Esophagus squamous epithelium (tissue), 5 donors: ENCODE measurements at regions not wholly inside any gene's neighbourhood (a gene's known extent, or its start where the extent isn't known, plus 50 kb on each side); places are given as distances from the start of the nearest gene placed in this dataset.

Experiments
- DNase-seq: peaks from one replicate; lab custom pipeline; 2025; lab: John Stamatoyannopoulos, UW
- H3K27ac ChIP-seq, 4 donors: fragments of 200-600 bp; sonication (generic); one replicate each; pipeline ENCODE4 v1.5.1; 2016 to 2019; ENCODE audit warnings: mild to moderate bottlenecking in 1 of 4
- H3K27me3 ChIP-seq, 4 donors: fragments of 200-600 bp; sonication (generic); 1 replicate in 3 of 4; 2 replicates in 1 of 4; pipeline versions ENCODE4 v1.5.1 to v1.6.0; 2017 to 2021; ENCODE audit warnings: antibody characterized with exemption in 1 of 4
- H3K36me3 ChIP-seq, 3 donors: fragments of 200-600 bp; sonication (generic); one replicate each; pipeline ENCODE4 v1.5.1; 2016 to 2019
- H3K4me1 ChIP-seq, 3 donors: fragments of 200-600 bp; sonication (generic); one replicate each; pipeline ENCODE4 v1.5.1; 2017 to 2019
- H3K4me3 ChIP-seq, 4 donors: fragments of 200-600 bp; sonication (generic); 1 replicate in 3 of 4; 2 replicates in 1 of 4; pipeline ENCODE4 v1.5.1; 2016 to 2019; ENCODE audit warnings: mild to moderate bottlenecking in 2 of 4, moderate library complexity in 1 of 4
- H3K9me3 ChIP-seq, 3 donors: fragments of 200-600 bp; sonication (generic); one replicate each; pipeline ENCODE4 v1.5.1; 2016 to 2019
- CTCF ChIP-seq, 6 experiments: fragments of 450-650 bp in 4 of 6; fragments of 200-600 bp in 2 of 6; sonication (generic) in 2 of 6; IDR thresholded peaks; one replicate each; pipeline ENCODE4 v1.5.1; 2016 to 2019; ENCODE audit warnings: antibody characterized with exemption in 6 of 6, mild to moderate bottlenecking in 4 of 6, moderate library complexity in 4 of 6
- POLR2A ChIP-seq, 4 donors: fragments of 450-650 bp; IDR thresholded peaks; one replicate each; pipeline ENCODE4 v1.6.1; 2017; ENCODE audit warnings: antibody characterized with exemption in 4 of 4, mild to moderate bottlenecking in 4 of 4, moderate library complexity in 3 of 4
- WGBS, 2 donors: methylation state at CpG; one replicate each; pipeline ENCODE4 v1.1.5; 2018; 5-methylcytosine and 5-hydroxymethylcytosine counted together
- intact Hi-C: fragments of 100-400 bp; cut with DNase I; formaldehyde crosslinking; loops from one replicate; pipeline ENCODE4 v1.15.0; 2022
- donor health status: DM: yes; HTN: yes; CAD: no.

GRCh38 chr1:219399446-219399845 lies 213.5 kb downstream of the ZC3H11B start:
- Histone ChIP-seq H3K9me3 (peaks cover 0 to 14% (median 13%) of the 10 kb centered on the region in 3 donors), H3K36me3 (no peaks in the 10 kb centered on the region), H3K27me3 (no peaks in the 10 kb centered on the region), H3K4me1 (no peaks in the 10 kb centered on the region), H3K4me3 (no peak overlapping the region), H3K27ac (no peak overlapping the region)
- 60 to 100% methylated on average over 2 to 3 of the region's 5 CpGs for WGBS, 2 donors
- intact Hi-C loops = no loop called here
- TF ChIP-seq CTCF (IDR thresholded peaks at IDR 0.05) (no peak), POLR2A (IDR thresholded peaks at IDR 0.05) (no peak)
- no peak for DNase-seq

GRCh38 chr1:219398815-219399396 lies 214.0 kb downstream of the ZC3H11B start:
- no peaks in the 10 kb centered on the region for H3K4me1 ChIP-seq
- intact Hi-C loops = no loop called here
- no peak overlapping the region for H3K4me3 ChIP-seq
- DNase-seq = no peak
- TF ChIP-seq POLR2A (IDR thresholded peaks at IDR 0.05) (no peak), CTCF (IDR thresholded peaks at IDR 0.05) (no peak)
- no peaks in the 10 kb centered on the region for H3K27me3 ChIP-seq
- 73 to 100% methylated on average over 1 to 2 of the region's 2 CpGs for WGBS, 2 donors
- no peaks in the 10 kb centered on the region for H3K36me3 ChIP-seq
- H3K27ac ChIP-seq = no peak overlapping the region
- H3K9me3 ChIP-seq = peaks cover 0 to 14% (median 13%) of the 10 kb centered on the region in 3 donors

GRCh38 chr1:219397511-219397910 lies 215.4 kb downstream of the ZC3H11B start:
- Histone ChIP-seq H3K36me3 (no peaks in the 10 kb centered on the region), H3K9me3 (peaks cover 0 to 22% (median 21%) of the 10 kb centered on the region in 3 donors), H3K27ac (no peak overlapping the region), H3K4me3 (no peak overlapping the region), H3K27me3 (no peaks in the 10 kb centered on the region), H3K4me1 (no peaks in the 10 kb centered on the region)
- TF ChIP-seq CTCF (IDR thresholded peaks at IDR 0.05) (no peak), POLR2A (IDR thresholded peaks at IDR 0.05) (no peak)
- no peak for DNase-seq
- intact Hi-C loops = no loop called here
- WGBS, 2 donors = 29 to 45% methylated on average over 1 of the region's 1 CpG

- intact Hi-C loops = no loop called here
- Histone ChIP-seq H3K4me3 (no peak overlapping the region), H3K4me1 (no peaks in the 10 kb centered on the region), H3K36me3 (no peaks in the 10 kb centered on the region), H3K27ac (no peak overlapping the region), H3K27me3 (no peaks in the 10 kb centered on the region), H3K9me3 (peaks cover 0 to 18% (median 10%) of the 10 kb centered on the region in 3 donors)
- no peak for DNase-seq
- TF ChIP-seq CTCF (IDR thresholded peaks at IDR 0.05) (no peak), POLR2A (IDR thresholded peaks at IDR 0.05) (no peak)
Observed at GRCh38 chr1:219391297-219391696, 217.6 kb downstream of the LYPLAL1 start.

GRCh38 chr1:219387211-219387610 lies 213.5 kb downstream of the LYPLAL1 start:
- TF ChIP-seq POLR2A (IDR thresholded peaks at IDR 0.05) (no peak), CTCF (IDR thresholded peaks at IDR 0.05) (no peak)
- no peaks in the 10 kb centered on the region for H3K27me3 ChIP-seq
- peaks cover 0 to under 1% (median 0%) of the 10 kb centered on the region in 3 donors for H3K9me3 ChIP-seq
- H3K4me1 ChIP-seq = no peaks in the 10 kb centered on the region
- intact Hi-C loops = no loop called here
- H3K27ac ChIP-seq = no peak overlapping the region
- no peak for DNase-seq
- H3K4me3 ChIP-seq = no peak overlapping the region
- WGBS, 2 donors = 64 to 67% methylated on average over 1 of the region's 1 CpG
- no peaks in the 10 kb centered on the region for H3K36me3 ChIP-seq
